PC-3 (cell line): ENCODE measurements at regions not wholly inside any gene's neighbourhood (a gene's known extent, or its start where the extent isn't known, plus 50 kb on each side); places are given as distances from the start of the nearest gene placed in this dataset.

Source experiments
- CTCF ChIP-seq: fragments of 300-600 bp; sonication (generic); conservative IDR thresholded peaks from 2 replicates; pipeline ENCODE4 v1.5.1; 2017; ENCODE audit warnings: antibody characterized with exemption, low read depth, mild to moderate bottlenecking, low read length
- EZH2 ChIP-seq: fragments of 300-600 bp; sonication (generic); IDR thresholded peaks from one replicate; pipeline ENCODE4 v1.6.1; 2017; ENCODE audit warnings: antibody characterized with exemption, mild to moderate bottlenecking, low read length; ENCODE audit not compliant: unreplicated experiment
- EZH2phosphoT487 ChIP-seq: fragments of 300-600 bp; sonication (generic); IDR thresholded peaks from 2 replicates; pipeline ENCODE4 v1.6.1; 2018; ENCODE audit warnings: mild to moderate bottlenecking, antibody characterized with exemption, low read length, borderline replicate concordance

- no peak for TF ChIP-seq CTCF
- no peak for TF ChIP-seq EZH2phosphoT487
- no peak for TF ChIP-seq EZH2
Measured at GRCh38 chrX:137353404-137353803, 212.5 kb upstream of the ZIC3 start.
